IMR-90 (cell line): ENCODE measurements at regions not wholly inside any gene's neighbourhood (a gene's known extent, or its start where the extent isn't known, plus 50 kb on each side); places are given as distances from the start of the nearest gene placed in this dataset.

ENCODE experiments used
- ATAC-seq: fragments of 200-7000 bp; cut with Tn5 transposase; 2 replicates; pipeline ENCODE4 v1.9.1; 2020; ENCODE audit warnings: low read depth, mild to moderate bottlenecking, moderate library complexity
- BruUV-seq: library from RNA; stranded (reverse); fragments of 400-500 nt; replicated peaks from 2 replicates; lab custom pipeline; 2021; lab: Mats Ljungman, UMichigan
- CTCF ChIA-PET: fragments of 300-600 bp; formaldehyde crosslinking; extraction: SDS; loops from one replicate; lab custom pipeline; 2021; ENCODE audit warnings: antibody characterized with exemption; lab: Yijun Ruan, JAX
- POLR2A ChIA-PET: fragments of 300-600 bp; sonication (Branson Sonifier 250); formaldehyde crosslinking; loops from one replicate; lab custom pipeline; 2022; ENCODE audit warnings: antibody characterized with exemption; ENCODE audit not compliant: unreplicated experiment; lab: Charles Lee
- DNase-seq: peaks from one replicate; pipeline ENCODE4 v3.0.0; 2013
- H2AFZ ChIP-seq: replicated peaks from 2 replicates; pipeline ENCODE3; 2013; ENCODE audit warnings: low read length, mild to moderate bottlenecking; ENCODE audit not compliant: poor library complexity
- H2AK5ac ChIP-seq: 2 replicates; pipeline ENCODE4 v1.6.1; 2013; ENCODE audit warnings: low read depth, low read length, inconsistent platforms
- H2AK9ac ChIP-seq: replicated peaks from 2 replicates; pipeline ENCODE3; 2013; ENCODE audit warnings: mild to moderate bottlenecking, low read depth, low read length, moderate library complexity; ENCODE audit not compliant: poor library complexity
- H2BK120ac ChIP-seq: 2 replicates; pipeline ENCODE4 v1.6.1; 2013; ENCODE audit warnings: low read depth, low read length, inconsistent platforms
- H2BK15ac ChIP-seq: 3 replicates; pipeline ENCODE4 v1.6.1; 2013; ENCODE audit warnings: low read depth, low read length, inconsistent platforms
- H2BK20ac ChIP-seq: 2 replicates; pipeline ENCODE4 v1.6.1; 2013; ENCODE audit warnings: low read depth, mild to moderate bottlenecking, inconsistent platforms, low read length, moderate library complexity
- H2BK5ac ChIP-seq: 2 replicates; pipeline ENCODE4 v1.6.1; 2013; ENCODE audit warnings: mild to moderate bottlenecking, low read depth, low read length, inconsistent platforms; ENCODE audit not compliant: poor library complexity, severe bottlenecking
- H3K14ac ChIP-seq: replicated peaks from 2 replicates; pipeline ENCODE4 v1.6.1; 2013; ENCODE audit warnings: low read depth, low read length, inconsistent platforms
- H3K18ac ChIP-seq: 2 replicates; pipeline ENCODE4 v1.6.1; 2013; ENCODE audit warnings: low read depth, low read length, control low read depth
- H3K23ac ChIP-seq: 2 replicates; pipeline ENCODE4 v1.6.1; 2013; ENCODE audit warnings: low read depth, low read length, inconsistent platforms
- H3K27ac ChIP-seq: 2 replicates; pipeline ENCODE4 v1.5.1; 2013; ENCODE audit warnings: mild to moderate bottlenecking, control low read depth, low read length; ENCODE audit not compliant: insufficient read depth
- H3K27me3 ChIP-seq: 2 replicates; pipeline ENCODE4 v1.6.1; 2013; ENCODE audit warnings: low read length; ENCODE audit not compliant: control insufficient read depth, insufficient read depth
- H3K36me3 ChIP-seq: 2 replicates; pipeline ENCODE4 v1.6.1; 2013; ENCODE audit warnings: low read length, mixed read lengths; ENCODE audit not compliant: control insufficient read depth, insufficient read depth
- H3K4ac ChIP-seq: 2 replicates; pipeline ENCODE4 v1.6.1; 2013; ENCODE audit warnings: low read depth, low read length, inconsistent platforms
- H3K4me1 ChIP-seq: 2 replicates; pipeline ENCODE4 v1.6.1; 2013; ENCODE audit warnings: low read length, mixed read lengths; ENCODE audit not compliant: control insufficient read depth, insufficient read depth
- H3K4me2 ChIP-seq: 2 replicates; pipeline ENCODE4 v1.6.1; 2013; ENCODE audit warnings: low read depth, mild to moderate bottlenecking, control low read depth, low read length, moderate library complexity
- H3K4me3 ChIP-seq: 2 replicates; pipeline ENCODE4 v1.5.1; 2013; ENCODE audit warnings: low read depth, mild to moderate bottlenecking, control low read depth, low read length, moderate library complexity; ENCODE audit not compliant: insufficient read depth
- H3K56ac ChIP-seq: 2 replicates; pipeline ENCODE4 v1.6.1; 2013; ENCODE audit warnings: low read length, inconsistent platforms; ENCODE audit not compliant: insufficient read depth; ENCODE audit errors: extremely low read depth
- H3K79me1 ChIP-seq, 2 experiments: 2 replicates each; pipeline ENCODE4 v1.6.1; 2013; ENCODE audit warnings: low read length in 2 of 2, inconsistent platforms in 1 of 2, low read depth in 1 of 2
- H3K9ac ChIP-seq: 2 replicates; pipeline ENCODE4 v1.6.1; 2013; ENCODE audit warnings: low read depth, low read length, control low read depth
- H3K9me1 ChIP-seq: 2 replicates; pipeline ENCODE4 v1.6.1; 2013; ENCODE audit warnings: low read length, inconsistent platforms; ENCODE audit not compliant: insufficient read depth
- H3K9me3 ChIP-seq: 2 replicates; pipeline ENCODE4 v1.6.1; 2013; ENCODE audit warnings: low read length; ENCODE audit not compliant: control insufficient read depth, insufficient read depth
- H4K20me1 ChIP-seq: 2 replicates; pipeline ENCODE4 v1.6.1; 2013; ENCODE audit warnings: low read length, inconsistent platforms; ENCODE audit not compliant: insufficient read depth
- H4K5ac ChIP-seq: 2 replicates; pipeline ENCODE4 v1.6.1; 2013; ENCODE audit warnings: mild to moderate bottlenecking, low read depth, low read length, control low read depth
- H4K8ac ChIP-seq, 2 experiments: 2 replicates each; pipeline ENCODE4 v1.6.1; 2013; ENCODE audit warnings: low read depth in 2 of 2, low read length in 2 of 2, control low read depth in 1 of 2, inconsistent platforms in 1 of 2
- H4K91ac ChIP-seq: 2 replicates; pipeline ENCODE4 v1.6.1; 2013; ENCODE audit warnings: low read depth, low read length, inconsistent platforms; ENCODE audit not compliant: insufficient read depth
- BHLHE40 ChIP-seq: fragments of 150-350 bp; IDR thresholded peaks from 2 replicates; pipeline ENCODE4 v1.6.1; 2016; ENCODE audit warnings: mild to moderate bottlenecking, low read depth, low read length
- CEBPB ChIP-seq: IDR thresholded peaks from 2 replicates; pipeline ENCODE4 v1.6.1; 2012; ENCODE audit warnings: low read depth, low read length, improper control_type of control experiment
- CHD1 ChIP-seq: IDR thresholded peaks from 2 replicates; pipeline ENCODE4 v1.6.1; 2012; ENCODE audit warnings: low read depth, low read length, improper control_type of control experiment
- FOS ChIP-seq: fragments of 150-350 bp; IDR thresholded peaks from 2 replicates; pipeline ENCODE4 v1.6.1; 2016; ENCODE audit warnings: low read depth, low read length
- MAFK ChIP-seq: IDR thresholded peaks from 2 replicates; pipeline ENCODE4 v1.6.1; 2012; ENCODE audit warnings: low read depth, low read length, improper control_type of control experiment
- MAZ ChIP-seq: IDR thresholded peaks from 2 replicates; pipeline ENCODE4 v1.6.1; 2012; ENCODE audit warnings: low read depth, mild to moderate bottlenecking, low read length, improper control_type of control experiment, moderate library complexity, borderline replicate concordance
- MXI1 ChIP-seq: IDR thresholded peaks from 2 replicates; pipeline ENCODE4 v1.6.1; 2012; ENCODE audit warnings: low read depth, mild to moderate bottlenecking, low read length, moderate library complexity, borderline replicate concordance
- NFE2L2 ChIP-seq: fragments of 150-350 bp; IDR thresholded peaks from 2 replicates; pipeline ENCODE4 v1.6.1; 2016; ENCODE audit warnings: low read depth, mild to moderate bottlenecking, low read length
- POLR2A ChIP-seq: IDR thresholded peaks from 2 replicates; pipeline ENCODE4 v1.6.1; 2012; ENCODE audit warnings: mild to moderate bottlenecking, low read depth, low read length
- RAD21 ChIP-seq: IDR thresholded peaks from 2 replicates; pipeline ENCODE4 v1.6.1; 2012; ENCODE audit warnings: low read length, improper control_type of control experiment
- RCOR1 ChIP-seq: IDR thresholded peaks from 2 replicates; pipeline ENCODE4 v1.6.1; 2012; ENCODE audit warnings: mild to moderate bottlenecking, low read length, improper control_type of control experiment; ENCODE audit not compliant: insufficient replicate concordance
- RFX5 ChIP-seq: IDR thresholded peaks from 2 replicates; pipeline ENCODE4 v1.8.0; 2012; ENCODE audit warnings: low read depth, mild to moderate bottlenecking, low read length, moderate library complexity
- SMC3 ChIP-seq: fragments of 150-350 bp; IDR thresholded peaks from 2 replicates; pipeline ENCODE4 v1.6.1; 2016; ENCODE audit warnings: low read depth, mild to moderate bottlenecking, antibody characterized with exemption, low read length, moderate library complexity
- WGBS, 2 experiments: methylation state at CpG; one replicate each; pipeline versions ENCODE4 v1.1.5 to v1.1.7; 2013; ENCODE audit warnings: missing lambda C conversion rate in 2 of 2; ENCODE audit not compliant: insufficient read length in 1 of 2; ENCODE audit errors: extremely low coverage in 2 of 2; 5-methylcytosine and 5-hydroxymethylcytosine counted together
- dilution Hi-C: fragments of 300-500 bp; cut with HindIII; formaldehyde crosslinking; loops from one replicate; pipeline ENCODE4 v1.14.3; 2018; ENCODE audit warnings: low sequenced_read_pairs; ENCODE audit not compliant: unreplicated experiment
- in situ Hi-C: fragments of 300-500 bp; cut with MboI; formaldehyde crosslinking; loops from 3 replicates; pipeline ENCODE4 v1.14.3; 2019; ENCODE audit warnings: low sequenced_read_pairs, inconsistent platforms, mixed read lengths
- intact Hi-C: fragments of 100-400 bp; cut with micrococcal nuclease; formaldehyde crosslinking; loops from 2 replicates; pipeline ENCODE4 v1.10.0; 2022
- TF ChIP-seq, protein P1 (sequence below): fragments of 150-350 bp; IDR thresholded peaks from 2 replicates; pipeline ENCODE4 v1.6.1; 2016; ENCODE audit warnings: low read depth, mild to moderate bottlenecking, low read length, moderate library complexity, borderline replicate concordance
- TF ChIP-seq, protein P2 (sequence below): conservative IDR thresholded peaks from 2 replicates; pipeline ENCODE4 v1.5.1; 2012; ENCODE audit warnings: mild to moderate bottlenecking, low read depth, low read length, improper control_type of control experiment

DNA sequence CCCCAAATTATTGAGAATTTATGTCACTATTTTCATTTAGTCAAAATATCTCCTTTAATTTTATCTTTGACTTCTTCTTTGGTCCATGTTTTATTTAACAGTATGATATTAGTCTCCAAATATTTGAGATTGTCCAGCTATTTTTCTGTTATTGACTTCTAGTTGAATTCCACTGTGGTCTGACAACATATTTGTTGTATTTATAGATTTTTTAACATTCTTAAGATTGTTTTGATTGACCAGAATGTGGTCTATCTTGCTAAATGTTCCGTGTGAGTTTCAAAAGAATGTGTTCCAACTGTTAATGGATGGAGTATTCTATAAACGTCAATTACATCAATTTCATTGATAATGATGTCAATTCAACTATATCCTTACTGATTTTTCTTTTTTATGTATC lies 1452.1 kb downstream of the SUCLG1 start:
- no peak overlapping the region for H3K23ac ChIP-seq
- H2BK20ac ChIP-seq = no peak overlapping the region
- no peaks in the 10 kb centered on the region for H3K36me3 ChIP-seq
- no peaks in the 10 kb centered on the region for H3K27me3 ChIP-seq
- CTCF ChIA-PET = interaction anchor here (0.6 kb wide), 1 partner anchor 24 kb away, joined by 3 read pairs; no protein-coding TSS in a partner anchor
- no peak overlapping the region for H4K5ac ChIP-seq
- no peak overlapping the region for H3K4me3 ChIP-seq
- H3K18ac ChIP-seq = no peak overlapping the region
- no CpG with 5 or more reads among the region's 2 CpGs for WGBS, 2 experiments
- no peak overlapping the region for H2AK5ac ChIP-seq
- H2BK120ac ChIP-seq = no peak overlapping the region
- dilution Hi-C loops = no loop called here
- POLR2A ChIA-PET = no interaction called here
- no peak overlapping the region for H2BK5ac ChIP-seq
- TF ChIP-seq MXI1 = no peak
- no peak for TF ChIP-seq SMC3
- TF ChIP-seq MAZ = no peak
- no peak for TF ChIP-seq CHD1
- no peak for TF ChIP-seq NFE2L2
- TF ChIP-seq MAFK = no peak
- TF ChIP-seq RFX5 = no peak
- TF ChIP-seq, protein P1, sequence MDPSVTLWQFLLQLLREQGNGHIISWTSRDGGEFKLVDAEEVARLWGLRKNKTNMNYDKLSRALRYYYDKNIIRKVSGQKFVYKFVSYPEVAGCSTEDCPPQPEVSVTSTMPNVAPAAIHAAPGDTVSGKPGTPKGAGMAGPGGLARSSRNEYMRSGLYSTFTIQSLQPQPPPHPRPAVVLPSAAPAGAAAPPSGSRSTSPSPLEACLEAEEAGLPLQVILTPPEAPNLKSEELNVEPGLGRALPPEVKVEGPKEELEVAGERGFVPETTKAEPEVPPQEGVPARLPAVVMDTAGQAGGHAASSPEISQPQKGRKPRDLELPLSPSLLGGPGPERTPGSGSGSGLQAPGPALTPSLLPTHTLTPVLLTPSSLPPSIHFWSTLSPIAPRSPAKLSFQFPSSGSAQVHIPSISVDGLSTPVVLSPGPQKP = no peak
- no peak for TF ChIP-seq RAD21
- TF ChIP-seq CEBPB = no peak
- no peak for TF ChIP-seq FOS
- TF ChIP-seq POLR2A = no peak
- TF ChIP-seq RCOR1 = no peak
- no peak for TF ChIP-seq BHLHE40
- TF ChIP-seq, protein P2, sequence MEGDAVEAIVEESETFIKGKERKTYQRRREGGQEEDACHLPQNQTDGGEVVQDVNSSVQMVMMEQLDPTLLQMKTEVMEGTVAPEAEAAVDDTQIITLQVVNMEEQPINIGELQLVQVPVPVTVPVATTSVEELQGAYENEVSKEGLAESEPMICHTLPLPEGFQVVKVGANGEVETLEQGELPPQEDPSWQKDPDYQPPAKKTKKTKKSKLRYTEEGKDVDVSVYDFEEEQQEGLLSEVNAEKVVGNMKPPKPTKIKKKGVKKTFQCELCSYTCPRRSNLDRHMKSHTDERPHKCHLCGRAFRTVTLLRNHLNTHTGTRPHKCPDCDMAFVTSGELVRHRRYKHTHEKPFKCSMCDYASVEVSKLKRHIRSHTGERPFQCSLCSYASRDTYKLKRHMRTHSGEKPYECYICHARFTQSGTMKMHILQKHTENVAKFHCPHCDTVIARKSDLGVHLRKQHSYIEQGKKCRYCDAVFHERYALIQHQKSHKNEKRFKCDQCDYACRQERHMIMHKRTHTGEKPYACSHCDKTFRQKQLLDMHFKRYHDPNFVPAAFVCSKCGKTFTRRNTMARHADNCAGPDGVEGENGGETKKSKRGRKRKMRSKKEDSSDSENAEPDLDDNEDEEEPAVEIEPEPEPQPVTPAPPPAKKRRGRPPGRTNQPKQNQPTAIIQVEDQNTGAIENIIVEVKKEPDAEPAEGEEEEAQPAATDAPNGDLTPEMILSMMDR = no peak
- no peak overlapping the region for H4K91ac ChIP-seq
- H3K56ac ChIP-seq = no peak overlapping the region
- no peak overlapping the region for H3K4me2 ChIP-seq
- no peak for ATAC-seq
- in situ Hi-C loops = no loop called here
- H4K8ac ChIP-seq = no peak overlapping the region
- no peak overlapping the region for H2AFZ ChIP-seq
- H3K9ac ChIP-seq = no peak overlapping the region
- H3K9me3 ChIP-seq = no peaks in the 10 kb centered on the region
- BruUV-seq = no TSS peak
- no peaks in the 10 kb centered on the region for H3K9me1 ChIP-seq
- H3K4me1 ChIP-seq = no peaks in the 10 kb centered on the region
- intact Hi-C loops = no loop called here
- H4K20me1 ChIP-seq = no peaks in the 10 kb centered on the region
- H3K4ac ChIP-seq = no peak overlapping the region
- no peak overlapping the region for H3K14ac ChIP-seq
- DNase-seq = no peak
- no peaks in the 10 kb centered on the region for H3K79me1 ChIP-seq
- H3K27ac ChIP-seq = no peak overlapping the region
- H2BK15ac ChIP-seq = no peak overlapping the region
- no peak overlapping the region for H2AK9ac ChIP-seq
